Prostate gland (tissue), 2 donors: ENCODE measurements at regions not wholly inside any gene's neighbourhood (a gene's known extent, or its start where the extent isn't known, plus 50 kb on each side); places are given as distances from the start of the nearest gene placed in this dataset.

Source experiments
- DNase-seq: peaks from one replicate; pipeline ENCODE4 v3.0.0-alpha.2; 2019; ENCODE audit warnings: low spot score
- H3K27ac ChIP-seq, 2 donors: fragments of 200-600 bp; sonication (generic); 2 replicates each; pipeline ENCODE4 v1.5.1; 2017 to 2019
- H3K27me3 ChIP-seq: fragments of 200-600 bp; sonication (generic); replicated peaks from 2 replicates; pipeline ENCODE4 v1.5.1; 2019; ENCODE audit not compliant: insufficient read depth
- H3K36me3 ChIP-seq, 2 donors: fragments of 200-600 bp; sonication (generic); 1 replicate in 1 of 2; 2 replicates in 1 of 2; pipeline versions ENCODE4 v1.5.1 to v1.8.1; 2017 to 2019
- H3K4me1 ChIP-seq: fragments of 200-600 bp; sonication (generic); replicated peaks from 2 replicates; pipeline ENCODE4 v1.5.1; 2019
- H3K4me3 ChIP-seq, 2 donors: fragments of 200-600 bp; sonication (generic); 2 replicates each; pipeline ENCODE4 v1.5.1; 2017 to 2019
- H3K9me3 ChIP-seq: fragments of 200-600 bp; sonication (generic); 2 replicates; pipeline ENCODE4 v1.5.1; 2017
- CTCF ChIP-seq, 4 experiments: fragments of 200-600 bp in 2 of 4; fragments of 450-650 bp in 2 of 4; sonication (generic) in 2 of 4; IDR thresholded peaks; 1 replicate in 3 of 4; 2 replicates in 1 of 4; pipeline ENCODE4 v1.5.1; 2016 to 2019; ENCODE audit warnings: antibody characterized with exemption in 4 of 4, mild to moderate bottlenecking in 2 of 4, moderate library complexity in 2 of 4
- POLR2A ChIP-seq: fragments of 450-650 bp; IDR thresholded peaks from one replicate; pipeline ENCODE4 v1.6.1; 2016; ENCODE audit warnings: antibody characterized with exemption, mild to moderate bottlenecking
- POLR2AphosphoS5 ChIP-seq: sonication (generic); formaldehyde crosslinking; IDR thresholded peaks from one replicate; pipeline ENCODE4 v1.6.1; 2017; ENCODE audit warnings: antibody characterized with exemption
- WGBS: methylation state at CpG from one replicate; pipeline ENCODE4 v1.1.5; 2018; 5-methylcytosine and 5-hydroxymethylcytosine counted together
- intact Hi-C: fragments of 100-400 bp; cut with DNase I; formaldehyde crosslinking; loops from one replicate; pipeline ENCODE4 v1.14.2; 2022

- Histone ChIP-seq H3K9me3 (no peaks in the 10 kb centered on the region), H3K4me1 (no peaks in the 10 kb centered on the region), H3K4me3 (no peak overlapping the region), H3K27me3 (no peaks in the 10 kb centered on the region), H3K27ac (no peak overlapping the region), H3K36me3 (no peaks in the 10 kb centered on the region)
- WGBS: 74% methylated on average over 3 of the region's 3 CpGs
- TF ChIP-seq CTCF (IDR thresholded peaks at IDR 0.05) (no peak), POLR2AphosphoS5 (no peak), POLR2A (no peak)
- DNase-seq: no peak
- intact Hi-C loops: no loop called here
Measured at GRCh38 chr18:40088130-40088529, 1866.9 kb upstream of the PIK3C3 start.

GRCh38 chr18:40079786-40080185 lies 1875.2 kb upstream of the PIK3C3 start:
- Histone ChIP-seq H3K27me3 (no peaks in the 10 kb centered on the region), H3K36me3 (no peaks in the 10 kb centered on the region), H3K4me1 (no peaks in the 10 kb centered on the region), H3K4me3 (no peak overlapping the region), H3K27ac (no peak overlapping the region), H3K9me3 (no peaks in the 10 kb centered on the region)
- DNase-seq: no peak
- no peak for TF ChIP-seq POLR2A
- no peak for TF ChIP-seq CTCF (IDR thresholded peaks at IDR 0.05)
- TF ChIP-seq POLR2AphosphoS5: no peak
- intact Hi-C loops: no loop called here
- 88% methylated on average over 2 of the region's 2 CpGs for WGBS

GRCh38 chr18:40075616-40076015 lies 1879.4 kb upstream of the PIK3C3 start:
- WGBS: 67% methylated on average over 2 of the region's 2 CpGs
- TF ChIP-seq POLR2AphosphoS5: no peak
- no peak for TF ChIP-seq POLR2A
- no peak for TF ChIP-seq CTCF (IDR thresholded peaks at IDR 0.05)
- H3K27ac ChIP-seq: no peak overlapping the region
- H3K27me3 ChIP-seq: no peaks in the 10 kb centered on the region
- H3K9me3 ChIP-seq: no peaks in the 10 kb centered on the region
- H3K36me3 ChIP-seq: no peaks in the 10 kb centered on the region
- no peak for DNase-seq
- intact Hi-C loops: no loop called here
- no peak overlapping the region for H3K4me3 ChIP-seq
- no peaks in the 10 kb centered on the region for H3K4me1 ChIP-seq

- Histone ChIP-seq H3K4me3 (no peak overlapping the region), H3K27ac (no peak overlapping the region), H3K4me1 (no peaks in the 10 kb centered on the region), H3K9me3 (no peaks in the 10 kb centered on the region), H3K27me3 (no peaks in the 10 kb centered on the region), H3K36me3 (no peaks in the 10 kb centered on the region)
- intact Hi-C loops: no loop called here
- TF ChIP-seq POLR2AphosphoS5 (no peak), CTCF (IDR thresholded peaks at IDR 0.05) (no peak), POLR2A (no peak)
- WGBS: 65% methylated on average over 2 of the region's 2 CpGs
- no peak for DNase-seq
Measured at GRCh38 chr18:40072761-40073160, 1882.3 kb upstream of the PIK3C3 start.

GRCh38 chr18:40066368-40066767 lies 1888.7 kb upstream of the PIK3C3 start:
- no peak for DNase-seq
- Histone ChIP-seq H3K36me3 (no peaks in the 10 kb centered on the region), H3K27me3 (no peaks in the 10 kb centered on the region), H3K9me3 (no peaks in the 10 kb centered on the region), H3K27ac (no peak overlapping the region), H3K4me3 (no peak overlapping the region), H3K4me1 (no peaks in the 10 kb centered on the region)
- intact Hi-C loops: no loop called here
- WGBS: 90% methylated on average over 1 of the region's 1 CpG
- TF ChIP-seq POLR2AphosphoS5 (no peak), POLR2A (no peak), CTCF (IDR thresholded peaks at IDR 0.05) (no peak)
